ENCODE measurements at regions not wholly inside any gene's neighbourhood (a gene's known extent, or its start where the extent isn't known, plus 50 kb on each side); places are given as distances from the start of the nearest gene placed in this dataset.
"Not testable (repeated sequence)": the region's sequence is repeated elsewhere in the genome, so short reads cannot be mapped to it uniquely, and the experiment has no call there.

DNA sequence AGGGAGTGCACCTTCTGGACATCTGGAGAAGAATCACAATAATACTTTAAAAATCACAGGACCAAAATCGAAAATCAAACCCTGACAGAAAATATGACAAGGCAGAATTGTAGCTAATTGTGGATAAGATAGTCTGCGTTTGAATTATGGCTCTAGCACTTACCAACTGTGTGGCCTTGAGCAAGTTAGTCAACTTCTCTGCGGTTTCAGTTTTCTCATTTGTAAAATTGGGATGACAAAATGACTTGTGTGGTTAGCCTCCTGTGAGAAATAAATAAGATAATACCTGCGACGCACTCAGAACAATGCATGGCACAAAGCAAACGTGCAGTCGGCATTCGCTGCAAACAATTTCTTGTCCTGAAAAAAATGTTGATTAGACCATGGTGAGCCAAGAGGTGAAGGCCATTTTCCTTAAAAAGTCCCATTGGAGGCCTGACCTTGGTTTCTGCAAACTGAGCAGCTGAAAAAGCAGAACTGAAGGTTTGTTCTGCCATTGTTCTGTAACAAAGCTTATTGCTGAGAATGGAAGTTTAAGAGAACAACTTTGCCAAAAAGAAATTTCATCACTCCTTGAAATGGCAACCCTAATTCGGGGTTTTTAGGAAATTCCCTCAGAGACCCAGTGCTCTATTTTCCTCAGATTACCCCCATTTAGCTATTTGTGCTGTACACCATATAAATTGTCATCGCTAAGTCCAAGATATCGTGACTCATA is 266.3 kb downstream of the ERMARD start:
- no peak for DNase-seq (ENCODE audit: low read depth)

DNA sequence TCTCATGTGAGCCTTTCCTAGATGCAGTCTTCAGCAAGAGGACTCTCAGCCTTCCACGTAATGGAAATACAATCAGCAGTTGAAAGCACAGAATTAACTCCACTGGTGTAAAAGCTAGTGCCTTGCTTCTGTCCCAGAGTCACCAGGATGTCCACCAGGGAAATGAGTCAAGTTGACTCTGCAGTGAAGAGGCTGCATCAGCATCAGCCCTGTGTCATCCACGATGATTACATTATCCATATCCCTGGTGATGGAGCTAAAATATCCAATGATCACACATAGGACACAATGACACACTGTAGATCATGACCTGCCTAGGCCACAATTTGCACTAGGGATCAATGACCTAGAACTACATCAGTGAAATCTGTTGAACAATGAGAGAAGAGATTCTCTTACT is 262.4 kb downstream of the ERMARD start:
- DNase-seq (ENCODE audit: low read depth): no peak

DNA sequence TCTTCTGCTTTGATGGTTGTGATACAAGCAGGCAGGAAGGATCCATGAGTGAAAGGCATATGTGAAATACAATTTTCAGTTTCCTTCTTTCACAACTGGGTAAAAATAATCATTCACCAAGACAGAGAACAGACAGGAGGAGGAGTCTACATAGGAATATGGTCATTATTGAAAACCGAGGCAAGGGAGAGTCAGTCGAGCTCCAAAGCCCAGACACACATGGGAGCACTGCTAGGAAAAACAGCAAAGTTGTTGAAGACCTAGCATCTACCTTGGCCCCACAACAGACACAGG is 260.6 kb downstream of the ERMARD start:
- no peak for DNase-seq (ENCODE audit: low read depth)

DNA sequence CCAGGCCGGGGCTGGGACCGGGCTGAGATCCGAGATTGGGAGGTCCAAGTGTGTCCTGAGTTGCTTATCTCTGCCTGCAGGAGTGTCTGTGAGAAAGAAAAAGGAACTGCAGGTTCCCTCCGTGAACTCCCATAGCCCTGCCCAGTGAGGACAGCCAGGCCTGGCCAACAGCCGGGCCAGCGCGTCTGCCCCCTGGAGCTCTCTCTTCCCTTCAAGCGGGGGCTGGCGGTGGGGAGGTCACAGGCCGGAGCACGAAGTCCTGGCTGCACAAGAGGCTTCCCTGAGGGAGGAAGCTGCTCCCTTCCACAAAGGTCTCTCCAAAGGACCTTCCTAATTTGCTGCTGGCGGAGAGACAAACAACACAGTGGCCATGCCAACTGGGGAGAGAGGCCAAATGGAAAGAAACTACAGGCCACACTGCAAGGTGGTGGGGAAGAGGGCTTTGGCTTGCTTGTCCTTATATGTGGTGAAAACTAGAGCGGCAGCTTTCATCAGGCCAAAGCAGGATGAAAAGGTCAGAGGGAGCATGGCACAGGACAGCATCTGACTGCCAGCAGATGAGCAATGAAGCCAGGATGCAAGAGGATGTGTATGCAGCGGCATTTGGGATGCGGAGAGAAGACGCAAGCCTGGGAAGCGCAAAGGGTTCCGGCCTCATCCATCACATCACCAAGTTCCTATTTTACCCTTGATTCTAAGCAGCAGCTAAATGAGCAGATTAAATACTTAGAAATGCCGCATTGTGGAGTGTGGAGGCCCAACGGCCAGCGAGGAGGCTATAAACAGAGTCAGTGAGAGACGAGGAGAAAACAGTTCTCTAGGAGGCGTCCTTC is 260.0 kb downstream of the ERMARD start:
- DNase-seq (ENCODE audit: low read depth): no peak

DNA sequence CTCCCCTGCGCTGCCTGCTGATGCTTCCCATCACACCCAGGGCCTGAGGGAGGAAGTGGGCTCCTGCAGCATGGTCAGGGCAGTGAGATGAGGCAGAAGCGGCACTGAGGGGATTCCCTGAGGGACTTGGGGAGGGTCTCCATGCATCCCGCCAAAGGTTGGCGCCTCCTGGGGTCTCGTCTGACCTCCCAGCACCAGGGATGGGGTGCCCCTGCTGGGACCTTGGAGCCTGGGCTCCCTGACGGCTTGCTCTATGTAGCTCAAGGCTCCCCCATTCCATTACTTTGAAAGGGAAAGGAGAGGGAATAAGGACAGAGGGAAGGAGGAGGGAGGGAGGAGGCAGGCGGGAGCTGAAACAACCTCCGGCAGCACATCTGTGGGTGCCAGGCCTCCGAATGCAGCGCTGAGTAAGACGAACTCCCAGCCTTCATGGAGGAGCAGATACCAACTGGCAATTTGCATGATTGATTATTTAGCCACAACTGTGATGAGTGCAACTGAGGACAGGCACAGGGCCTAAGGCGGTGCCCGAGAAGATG is 259.3 kb downstream of the ERMARD start:
- no peak for DNase-seq (ENCODE audit: low read depth)

DNA sequence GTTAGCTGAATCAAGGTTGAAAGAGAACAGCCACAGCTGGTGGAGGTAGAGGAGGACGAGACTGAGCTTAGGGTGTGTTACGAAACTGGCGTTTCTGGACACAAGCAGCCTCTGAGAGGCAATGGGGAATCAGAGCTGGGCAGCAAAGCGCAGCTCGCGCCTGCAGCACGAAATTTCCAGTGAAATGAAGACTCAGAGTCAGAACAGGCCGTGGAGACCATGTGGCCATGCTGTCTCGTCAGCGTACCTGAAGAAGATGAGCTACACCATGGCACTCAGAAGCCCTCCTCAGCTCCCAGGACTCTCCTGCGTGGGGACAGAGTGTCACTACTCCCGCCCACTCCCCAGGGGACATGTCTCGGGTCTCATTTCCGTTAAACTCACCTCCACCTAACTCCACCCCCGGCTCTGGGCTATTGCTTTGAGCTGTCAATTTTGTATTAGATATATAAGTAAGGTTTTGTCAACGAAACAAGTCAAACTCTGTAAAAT is 256.9 kb downstream of the ERMARD start:
- no peak for DNase-seq (ENCODE audit: low read depth)

DNA sequence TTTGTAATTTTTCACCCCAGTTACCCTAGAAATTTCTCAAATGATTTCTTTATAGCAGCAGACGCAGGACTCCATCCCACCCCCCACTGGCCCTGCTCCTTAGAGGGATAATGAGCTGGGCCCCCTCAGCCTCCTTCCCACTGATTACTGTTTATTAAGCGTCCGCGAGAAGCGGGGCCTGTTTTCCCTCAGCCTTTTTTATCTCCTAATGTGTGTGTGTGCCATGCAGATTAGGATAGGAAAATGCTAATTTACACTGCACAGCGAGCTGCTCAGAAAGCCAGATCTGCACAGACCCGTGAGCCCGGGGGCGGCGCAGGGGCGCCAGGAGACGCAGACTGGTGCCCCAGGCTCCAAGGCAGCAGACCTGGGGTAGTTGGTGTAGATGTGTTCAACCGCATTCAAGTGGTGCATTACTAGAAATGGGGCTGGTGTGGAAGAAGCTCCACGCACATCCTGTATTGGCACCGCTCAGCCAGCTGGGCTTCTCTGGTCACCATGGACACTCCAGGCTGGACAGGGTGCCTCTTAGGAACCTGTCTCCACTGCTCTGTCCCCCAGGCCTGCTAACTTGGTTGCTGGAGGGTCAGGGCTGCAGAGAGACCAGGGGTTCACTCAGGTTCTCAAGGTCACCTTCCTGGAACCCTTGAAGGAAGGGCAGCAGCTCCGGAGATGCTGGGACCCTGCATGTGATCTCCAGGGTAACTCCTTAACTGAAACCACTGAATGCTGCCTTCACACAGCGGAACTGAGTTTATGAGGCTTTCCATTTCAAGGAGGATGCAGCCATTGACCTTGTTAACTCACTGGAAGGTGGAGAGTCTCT is 256.3 kb downstream of the ERMARD start:
- no peak for DNase-seq (ENCODE audit: low read depth)

DNA sequence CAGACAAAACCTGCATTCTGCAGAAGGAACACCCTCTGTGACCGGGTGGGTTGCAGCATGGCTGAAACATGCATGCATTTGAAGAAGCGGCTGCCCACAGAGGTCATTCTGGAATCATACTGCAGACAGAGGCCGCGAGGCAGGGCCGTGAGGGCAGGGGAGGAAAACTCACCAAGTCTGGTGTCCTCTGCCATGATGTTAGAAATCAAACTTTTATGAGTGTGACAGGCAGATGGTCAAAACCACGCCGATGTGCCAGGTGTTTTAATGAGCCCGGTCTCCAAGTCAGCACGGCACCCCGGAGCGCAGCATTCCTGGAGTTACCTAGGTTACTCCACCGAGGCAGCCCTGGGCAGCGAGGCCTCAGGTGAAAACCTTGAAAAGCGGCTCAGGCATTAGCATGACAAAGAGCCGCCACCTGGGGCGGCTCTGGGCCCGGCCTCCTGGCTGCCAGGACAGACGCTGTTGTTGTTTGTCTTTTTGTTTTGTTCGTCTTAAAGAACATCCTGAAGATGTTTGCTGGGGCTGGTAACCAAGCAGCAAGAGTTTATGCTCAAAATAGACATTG is 255.6 kb downstream of the ERMARD start:
- DNase-seq (ENCODE audit: low read depth): no peak

DNA sequence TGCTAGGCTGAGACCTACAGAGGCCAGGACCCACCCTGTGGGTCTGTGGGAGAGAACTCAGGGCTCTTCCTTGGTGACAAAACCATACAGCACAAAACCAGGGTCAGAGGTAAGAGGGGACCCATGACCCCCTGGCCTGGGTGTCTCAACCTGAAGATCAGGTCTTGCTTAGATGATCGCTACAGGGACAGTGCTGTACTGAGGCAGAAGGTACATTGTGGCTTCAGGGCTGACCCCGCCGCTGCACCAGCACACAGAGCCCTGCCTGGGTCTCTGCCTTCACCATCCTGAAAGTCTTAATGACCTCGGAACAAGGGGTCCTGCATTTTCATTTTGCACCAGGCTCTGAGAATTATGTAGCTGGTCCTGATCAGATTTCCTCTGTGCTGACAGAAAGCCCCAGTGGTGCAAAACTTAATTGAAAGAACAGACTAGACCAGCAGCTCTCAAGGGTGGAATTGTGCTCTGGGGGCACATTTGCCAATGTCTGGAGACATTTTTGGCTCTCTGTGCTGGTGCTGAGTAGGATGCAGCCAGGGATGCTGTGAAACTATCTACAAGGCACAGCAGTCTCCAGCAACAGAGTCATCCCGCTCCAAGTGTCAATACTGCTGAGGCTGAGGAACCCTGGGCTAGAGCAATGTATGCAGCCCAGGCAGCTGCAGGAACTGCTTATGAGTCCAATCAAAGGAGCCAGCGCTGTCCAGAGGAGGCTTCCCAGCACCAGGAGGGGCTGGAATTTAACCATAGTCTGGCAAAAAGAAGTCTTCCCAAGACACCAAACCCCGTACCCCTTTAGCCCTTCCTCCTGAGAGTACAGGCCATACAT is 254.9 kb downstream of the ERMARD start:
- no peak for DNase-seq (ENCODE audit: low read depth)

DNA sequence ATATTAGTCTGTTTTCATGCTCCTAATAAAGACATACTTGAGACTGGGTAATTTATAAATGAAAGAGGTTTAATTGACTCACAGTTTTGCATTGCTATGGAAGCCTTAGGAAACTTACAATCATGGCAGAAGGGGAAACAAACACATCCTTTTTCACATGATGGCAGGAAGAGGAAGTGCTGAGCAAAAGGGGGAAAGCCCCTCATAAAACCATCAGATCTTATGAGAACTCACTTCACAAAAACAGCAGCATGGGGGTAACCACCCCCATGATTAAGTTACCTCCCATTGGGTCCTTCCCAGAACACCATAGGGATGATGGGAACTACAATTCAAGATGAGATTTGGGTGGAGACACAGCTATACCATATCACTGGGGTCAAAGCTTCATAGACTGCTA is 254.2 kb downstream of the ERMARD start:
- DNase-seq (ENCODE audit: low read depth): no peak

DNA sequence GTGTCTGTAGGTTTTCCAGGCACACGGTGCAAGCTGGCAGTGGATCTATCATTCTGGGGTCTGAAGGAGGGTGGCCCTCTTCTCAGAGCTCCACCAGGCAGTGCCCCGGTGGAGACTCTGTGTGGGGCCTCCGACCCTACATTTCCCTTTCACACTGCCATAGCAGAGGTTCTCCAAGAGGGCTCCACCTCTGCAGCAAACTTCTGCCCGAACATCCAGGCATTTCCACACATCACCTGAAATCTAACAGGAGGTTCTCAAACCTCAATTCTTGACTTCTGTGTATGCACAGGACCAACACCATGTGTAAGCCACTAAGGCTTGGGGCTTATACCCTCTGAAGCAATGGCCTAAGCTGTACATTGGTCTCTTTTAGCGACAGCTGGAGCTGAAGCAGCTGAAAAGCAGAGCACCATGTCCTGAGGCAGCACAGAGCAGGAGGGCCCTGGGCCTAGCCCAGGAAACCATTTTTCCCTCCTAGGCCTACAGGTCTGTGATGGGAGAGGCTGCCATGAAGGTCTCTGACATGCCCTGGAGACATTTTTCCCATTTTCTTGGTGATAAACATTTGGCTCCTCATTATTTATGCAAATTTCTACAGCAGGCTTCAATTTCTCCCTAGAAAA is 253.3 kb downstream of the ERMARD start:
- no peak for DNase-seq (ENCODE audit: low read depth)

DNA sequence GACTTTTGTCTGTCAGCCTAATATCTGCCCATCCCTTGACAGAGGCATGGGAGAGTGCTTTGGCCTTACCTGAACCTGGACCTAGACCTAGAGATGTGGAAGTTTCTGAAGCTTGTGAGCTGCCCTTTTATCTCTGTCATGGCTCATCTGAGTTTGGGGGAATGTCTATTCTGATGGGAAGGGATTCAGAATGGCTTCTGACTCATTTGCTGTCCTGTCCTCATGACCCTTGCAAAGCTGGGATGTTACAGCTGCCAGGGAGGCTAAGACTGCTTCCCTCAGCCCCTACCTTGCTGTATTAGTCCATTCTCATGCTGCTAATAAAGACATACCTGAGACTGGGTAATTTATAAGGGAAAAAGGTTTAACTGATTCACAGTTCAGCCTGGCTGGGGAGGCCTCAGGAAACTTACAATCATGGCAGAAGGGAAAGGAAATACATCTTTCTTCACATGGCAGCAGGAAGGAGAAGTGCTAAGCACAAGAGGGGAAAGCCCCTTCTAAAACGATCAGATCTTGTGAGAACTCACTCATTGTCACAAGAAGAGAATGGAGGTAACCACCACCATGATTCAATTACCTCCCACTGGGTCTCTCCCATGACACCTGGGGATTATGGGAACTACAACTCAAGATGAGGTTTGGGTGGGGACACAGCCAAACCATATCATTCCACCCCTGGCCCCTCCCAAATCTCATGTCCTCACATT is 252.2 kb downstream of the ERMARD start:
- no peak for DNase-seq (ENCODE audit: low read depth)

DNA sequence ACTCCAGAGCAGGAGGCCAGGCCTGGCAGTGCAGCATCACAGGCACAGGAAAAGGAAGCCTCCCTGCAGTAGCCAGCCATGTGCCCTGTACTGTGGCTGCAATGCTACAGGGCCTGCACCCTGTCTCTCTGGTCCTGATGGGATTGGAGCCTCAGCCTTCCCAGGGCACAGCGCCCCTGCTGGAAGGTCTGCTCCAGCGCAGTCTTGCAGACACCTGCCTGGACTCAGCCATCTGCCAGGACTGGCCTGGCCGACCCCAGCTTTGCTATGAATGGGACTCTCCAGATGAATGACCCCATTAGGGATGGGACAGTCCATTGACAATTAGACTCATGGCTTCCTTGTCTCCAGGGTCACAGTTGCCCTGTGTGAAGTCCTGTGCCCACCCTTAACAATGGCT is 251.6 kb downstream of the ERMARD start:
- no peak for DNase-seq (ENCODE audit: low read depth)

DNA sequence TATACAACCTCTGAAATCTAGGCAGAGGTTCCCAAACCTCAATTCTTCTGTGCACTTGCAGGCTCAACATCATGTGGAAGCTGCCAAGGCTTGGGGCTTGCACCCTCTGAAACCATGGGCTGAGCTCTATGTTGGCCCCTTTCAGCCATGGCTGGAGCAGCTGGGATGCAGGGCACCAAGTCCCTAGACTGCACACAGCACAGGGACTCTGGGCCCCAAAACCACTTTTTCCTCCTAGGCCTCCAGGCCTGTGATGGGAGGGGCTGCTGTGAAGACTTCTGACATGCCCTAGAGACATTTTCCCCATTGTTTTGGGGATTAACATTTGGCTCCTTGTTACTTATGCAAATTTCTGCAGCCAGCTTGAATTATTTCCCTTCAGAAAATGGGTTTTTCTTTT is 250.4 kb downstream of the ERMARD start:
- DNase-seq (ENCODE audit: low read depth): not testable (repeated sequence)

DNA sequence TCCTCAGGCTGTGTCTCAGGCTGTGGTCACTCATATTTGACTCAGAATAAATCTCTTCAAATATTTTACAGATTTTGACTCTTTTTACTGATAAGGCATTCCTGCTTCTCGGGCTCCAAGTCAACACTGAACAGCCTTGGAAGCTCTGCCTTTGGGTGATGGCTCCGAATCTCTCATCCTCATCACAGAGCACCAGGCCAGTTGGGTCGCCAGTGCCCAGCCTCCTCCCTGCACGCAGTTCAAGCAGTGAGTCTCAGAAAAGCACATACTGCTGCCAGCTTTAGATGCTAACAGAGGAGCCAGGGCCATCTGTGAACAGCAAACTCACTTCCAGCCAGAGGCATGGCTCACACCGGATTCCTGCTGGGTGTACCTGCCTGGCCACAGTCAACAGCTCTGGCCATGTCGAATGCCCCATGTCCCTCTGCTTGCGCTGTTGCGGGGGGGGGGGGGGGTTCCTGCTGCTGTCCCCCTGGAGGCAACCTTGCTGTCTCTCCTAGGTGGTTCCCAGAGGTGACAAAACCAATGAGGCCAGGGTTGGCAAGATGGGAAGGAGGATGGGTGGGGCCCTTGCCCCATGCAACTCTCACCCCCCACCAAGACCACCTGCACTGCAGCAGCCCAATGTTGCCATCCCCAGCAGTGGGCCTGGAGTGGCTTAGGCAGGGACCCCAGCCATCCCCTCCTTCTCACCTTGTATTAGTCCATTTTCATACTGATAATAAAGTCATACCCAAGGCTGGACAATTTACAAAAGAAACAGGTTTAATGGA is 248.8 kb downstream of the ERMARD start:
- DNase-seq (ENCODE audit: low read depth): no peak

DNA sequence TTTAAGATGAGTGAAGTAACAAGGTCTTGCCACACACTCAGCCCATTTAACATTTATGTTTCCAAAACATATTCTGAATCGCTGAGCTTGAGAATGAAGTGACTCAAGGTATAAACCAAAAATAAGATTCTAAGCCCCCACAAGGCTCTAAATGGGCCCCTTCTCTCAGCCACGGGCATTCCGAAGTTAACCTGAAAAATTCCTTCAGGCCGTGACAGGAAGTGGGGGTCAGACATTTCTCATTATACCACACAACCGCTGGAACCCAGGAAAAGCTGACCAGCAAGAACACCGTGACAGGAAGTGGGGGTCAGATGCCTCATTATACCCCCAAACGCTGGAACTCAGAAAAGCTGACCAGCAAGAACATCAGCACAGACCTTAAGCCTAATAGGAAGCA is 247.9 kb downstream of the ERMARD start:
- no peak for DNase-seq (ENCODE audit: low read depth)

DNA sequence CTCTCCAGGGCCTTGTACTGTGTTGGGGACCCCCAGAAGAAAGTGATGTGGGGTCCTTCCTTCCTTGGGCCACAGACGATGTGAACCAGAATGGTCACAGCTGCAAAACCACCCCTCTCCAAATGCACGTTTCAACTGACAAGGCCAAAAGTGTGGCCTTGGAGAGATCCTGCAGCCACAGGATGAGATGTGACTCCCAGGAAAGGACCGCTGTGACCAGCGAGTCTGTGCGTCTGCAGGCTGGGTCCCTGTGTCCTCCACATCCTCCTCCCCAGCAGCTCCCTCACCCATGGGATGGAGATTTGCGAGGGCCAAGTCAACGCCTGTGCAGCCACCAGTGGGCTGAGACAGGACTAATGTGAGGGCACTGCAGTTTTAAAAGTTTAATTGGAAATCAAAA is 247.0 kb downstream of the ERMARD start:
- no peak for DNase-seq (ENCODE audit: low read depth)

DNA sequence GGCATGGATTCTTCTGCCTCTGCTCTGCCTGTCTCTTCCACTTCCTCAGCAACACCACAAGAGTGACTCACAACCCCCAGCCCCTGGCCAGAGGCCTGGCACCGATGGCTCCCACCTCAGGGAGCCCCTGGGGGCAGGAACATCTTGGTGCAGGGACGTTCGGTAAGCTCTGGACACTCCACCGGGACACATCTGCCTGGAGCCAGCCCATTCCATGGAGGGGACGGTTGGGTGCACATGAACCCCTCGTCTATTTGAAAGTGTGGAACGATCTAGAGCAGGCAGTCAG is 246.5 kb downstream of the ERMARD start:
- DNase-seq (ENCODE audit: low read depth): no peak

DNA sequence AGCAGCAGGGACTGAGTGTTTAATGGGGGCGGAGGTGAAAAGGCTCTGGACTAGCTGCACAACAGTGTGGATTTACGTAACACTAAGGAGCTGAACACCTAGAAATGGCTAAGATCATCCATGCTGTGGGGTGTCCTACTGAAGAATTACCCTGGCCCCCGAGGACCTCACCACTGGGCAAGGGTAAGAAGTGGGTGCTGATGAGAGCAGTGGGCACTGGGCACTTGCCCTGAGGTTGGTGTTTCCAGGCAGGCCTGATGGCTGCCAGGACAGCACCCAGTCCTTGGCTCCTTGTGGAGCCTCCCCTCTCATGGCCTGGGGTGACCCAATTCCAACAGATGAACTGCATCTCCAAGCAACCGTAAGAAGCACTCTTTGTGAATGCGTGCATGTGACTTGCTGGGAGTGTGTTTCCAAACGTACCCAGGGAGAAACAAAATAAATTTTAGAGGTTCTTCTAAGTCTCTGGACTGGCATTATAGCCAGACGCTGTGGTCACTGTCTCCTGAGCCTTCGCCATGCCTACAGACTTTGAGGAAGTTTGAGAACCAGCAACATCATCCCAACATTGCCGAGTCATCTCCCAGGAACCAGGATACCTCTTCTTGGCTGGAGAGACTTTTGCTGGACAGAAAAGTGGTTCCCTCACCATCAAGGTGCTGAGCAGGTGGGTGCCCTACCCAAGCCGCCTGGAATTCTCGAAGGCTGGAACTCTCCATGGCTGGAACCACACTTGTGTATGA is 245.9 kb downstream of the ERMARD start:
- no peak for DNase-seq (ENCODE audit: low read depth)
